NCI-H2171 (cell line): ENCODE measurements at regions not wholly inside any gene's neighbourhood (a gene's known extent, or its start where the extent isn't known, plus 50 kb on each side); places are given as distances from the start of the nearest gene placed in this dataset.
"Not testable (repeated sequence)": the region's sequence is repeated elsewhere in the genome, so short reads cannot be mapped to it uniquely, and the experiment has no call there.

ENCODE experiments used
- DNase-seq: peaks from one replicate; lab custom pipeline; 2025; lab: John Stamatoyannopoulos, UW

- no peak for DNase-seq
Observed at GRCh38 chr6:159440911-159441703, 251.9 kb downstream of the SOD2 start.

GRCh38 chr6:159440349-159440748 is 252.7 kb downstream of the SOD2 start:
- DNase-seq = no peak

- no peak for DNase-seq
Observed at GRCh38 chr6:159439651-159440050, 253.4 kb downstream of the SOD2 start.

- DNase-seq = peak; percentile 25
Observed at GRCh38 chr6:159438106-159438505, 254.9 kb downstream of the SOD2 start.

GRCh38 chr6:159436581-159436980 is 256.5 kb downstream of the SOD2 start:
- no peak for DNase-seq

GRCh38 chr6:159435701-159436100 is 257.3 kb downstream of the SOD2 start:
- DNase-seq = no peak

DNA sequence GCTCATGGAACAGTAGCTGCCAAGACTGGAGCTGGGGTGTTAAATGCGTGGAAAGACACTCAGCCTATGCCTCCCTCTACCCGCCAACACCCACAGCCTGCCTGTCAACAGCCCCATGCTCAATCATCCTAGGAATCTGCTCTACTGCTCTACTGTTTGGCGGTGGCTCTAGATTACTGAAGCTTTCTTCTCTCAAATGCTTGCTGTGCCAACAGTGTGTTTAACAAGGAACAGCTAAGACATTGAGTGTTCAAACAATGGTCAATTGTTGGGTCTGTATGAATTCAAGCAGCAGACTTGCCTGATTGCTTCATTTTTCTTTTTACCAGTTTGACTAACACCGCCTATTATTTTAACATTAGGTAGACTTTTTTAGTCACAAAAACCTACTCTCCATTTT is 258.6 kb downstream of the SOD2 start:
- DNase-seq = no peak

DNA sequence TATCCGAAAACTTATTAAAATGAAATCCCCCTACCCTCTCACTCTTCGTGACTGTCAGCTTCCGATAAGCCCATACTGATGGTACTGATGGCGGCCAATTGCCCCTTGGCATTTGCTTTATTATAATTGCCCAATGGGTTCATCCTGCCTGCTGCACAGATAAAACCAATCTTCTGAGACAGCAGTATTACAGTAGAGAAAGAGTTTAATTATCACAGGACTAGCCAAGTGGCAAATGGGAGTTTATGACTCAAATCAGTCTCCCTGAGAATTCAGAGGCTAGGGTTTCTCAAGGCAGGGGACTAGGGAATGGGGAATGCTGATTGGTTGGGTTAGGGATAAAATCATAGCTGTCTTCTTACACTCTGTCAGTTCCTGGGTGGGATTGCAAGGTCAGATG is 259.5 kb downstream of the SOD2 start:
- no peak for DNase-seq

DNA sequence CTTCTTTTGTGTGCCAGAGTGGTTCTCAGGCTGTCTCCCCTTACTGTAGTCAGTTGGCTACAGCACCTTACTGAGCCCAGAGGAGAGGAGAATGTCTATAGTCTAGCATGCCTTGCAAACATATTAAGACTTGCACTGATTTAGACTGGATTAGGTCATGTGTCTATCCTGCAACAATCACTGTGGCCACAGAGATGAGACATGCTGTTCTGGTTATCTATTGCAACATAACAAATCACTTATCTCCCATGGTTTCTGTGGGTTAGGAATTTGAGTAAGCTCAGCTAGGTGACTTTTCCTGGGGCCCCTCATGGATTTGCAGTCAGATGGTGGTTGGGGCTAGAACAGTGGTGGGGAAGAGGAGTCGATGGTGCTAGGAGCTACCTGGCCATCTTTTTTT is 261.3 kb downstream of the SOD2 start:
- no peak for DNase-seq

- no peak for DNase-seq
Observed at GRCh38 chr6:159430323-159430722, 261.1 kb downstream of the FNDC1 start.

DNA sequence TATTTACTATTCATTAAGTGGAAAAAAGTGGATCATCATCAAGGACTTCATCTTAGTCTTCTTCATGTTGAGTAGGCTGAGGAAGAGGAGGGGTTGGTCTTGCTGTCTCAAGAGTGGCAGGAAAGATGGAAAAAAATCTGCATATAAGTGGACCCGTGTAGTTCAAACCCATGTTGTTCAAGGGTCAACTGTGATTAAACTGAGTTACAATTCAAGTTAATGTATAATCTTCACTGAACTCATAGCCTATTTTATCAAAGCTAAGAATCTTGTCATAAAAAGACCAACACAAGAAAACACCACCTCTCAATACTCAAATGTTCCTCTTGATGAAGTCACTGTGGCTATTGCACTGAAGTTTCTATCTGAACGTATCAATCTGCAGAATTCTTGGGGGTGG is 260.2 kb downstream of the FNDC1 start:
- no peak for DNase-seq

- no peak for DNase-seq
Observed at GRCh38 chr6:159427771-159428170, 258.6 kb downstream of the FNDC1 start.

GRCh38 chr6:159427335-159427734 is 258.1 kb downstream of the FNDC1 start:
- no peak for DNase-seq

- no peak for DNase-seq
Observed at GRCh38 chr6:159425421-159425820, 256.2 kb downstream of the FNDC1 start.

DNA sequence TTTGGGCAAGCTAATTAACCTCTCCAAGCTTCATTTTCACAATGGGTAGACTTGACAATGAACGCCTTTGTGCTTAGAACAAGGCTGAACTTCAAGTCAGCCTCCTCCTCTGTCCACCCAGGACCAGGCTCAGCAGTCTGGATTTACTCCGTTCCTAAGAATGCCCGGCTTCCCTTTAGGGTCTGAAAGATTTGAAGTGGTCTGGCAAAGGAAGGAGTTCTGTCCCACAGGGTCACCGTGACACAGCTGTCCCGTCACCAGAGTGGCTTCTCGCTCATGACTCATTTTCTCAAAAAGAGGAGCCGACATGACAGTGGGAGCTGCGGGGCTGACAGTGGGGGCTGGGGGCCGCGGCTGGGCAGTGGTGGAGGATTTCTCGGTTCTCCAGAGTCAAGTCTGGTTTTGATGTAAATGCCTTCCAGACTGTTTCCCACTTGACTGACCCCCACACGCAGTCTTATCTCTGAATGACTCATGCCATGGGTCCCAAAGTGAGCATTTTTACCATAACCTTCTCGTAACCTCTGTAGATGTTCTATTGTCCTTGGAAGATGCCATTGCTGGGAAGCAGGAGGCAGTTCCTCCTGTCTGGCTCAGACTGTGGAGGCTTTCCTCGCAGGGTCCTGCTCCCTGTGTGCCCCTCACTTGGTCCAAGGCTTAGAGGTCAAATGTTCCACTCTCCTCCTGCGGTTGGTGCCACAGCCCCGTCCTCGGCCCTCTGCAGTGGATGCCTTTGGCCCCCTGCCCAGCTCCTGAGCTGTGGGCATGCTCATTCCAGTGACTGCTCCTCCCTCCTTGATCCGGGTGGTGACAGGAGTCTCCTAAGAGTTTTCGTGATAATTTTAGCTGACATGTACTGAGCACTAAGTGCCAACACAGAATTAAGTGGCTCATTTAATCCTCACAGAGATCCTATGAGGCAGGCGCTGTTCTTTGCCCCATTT is 253.1 kb downstream of the FNDC1 start:
- DNase-seq = no peak

- no peak for DNase-seq
Observed at GRCh38 chr6:159421586-159421985, 252.4 kb downstream of the FNDC1 start.

DNA sequence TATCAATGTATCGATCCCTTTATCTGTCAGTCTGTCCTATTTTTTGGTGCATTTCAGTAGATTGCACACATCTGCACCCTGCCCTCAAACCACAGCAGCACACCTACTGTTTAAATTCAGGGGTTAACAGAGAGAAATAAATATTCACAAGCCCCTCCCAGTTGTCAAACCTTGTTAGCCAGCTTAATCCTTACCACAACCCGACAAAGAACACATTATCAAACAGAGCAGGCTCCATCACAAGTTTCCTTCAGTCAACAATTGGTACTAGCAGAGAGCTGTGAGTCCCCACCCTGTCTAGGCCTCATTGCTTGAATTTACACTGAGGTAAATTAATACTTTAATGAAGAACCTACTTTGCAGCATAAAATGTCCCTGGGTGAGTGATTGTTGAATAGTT is 249.8 kb downstream of the FNDC1 start:
- no peak for DNase-seq

DNA sequence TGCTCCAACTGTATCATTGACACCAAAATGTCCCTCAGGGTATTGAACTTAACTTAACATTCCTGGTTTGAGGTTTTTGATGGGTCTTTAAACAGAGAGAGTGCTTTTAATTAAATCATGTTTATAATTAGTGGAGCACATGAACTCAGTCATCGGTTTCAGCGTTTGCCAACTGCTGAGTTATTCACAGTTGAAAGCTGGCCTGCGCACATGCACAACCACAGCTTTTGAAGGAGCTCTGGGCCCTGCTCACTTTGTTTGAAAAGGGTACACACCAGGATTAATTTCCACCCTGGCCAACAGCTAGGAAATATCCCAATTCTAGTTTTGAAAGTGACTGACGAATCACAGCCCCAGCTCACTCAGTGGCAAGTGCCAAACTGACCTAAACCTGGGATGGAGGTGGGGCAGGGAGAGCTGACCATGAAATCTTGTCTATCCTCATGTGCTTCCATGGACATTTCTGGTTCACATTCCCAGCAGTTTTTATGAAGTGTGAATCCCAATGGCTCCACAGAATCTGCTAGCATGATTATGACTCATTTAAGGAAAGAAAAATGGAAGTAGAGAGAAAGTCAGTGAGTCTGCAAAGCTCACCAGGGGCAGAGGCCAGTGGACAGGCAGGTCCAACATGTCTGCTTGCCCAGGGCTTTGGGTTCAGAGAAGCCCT is 247.8 kb downstream of the FNDC1 start:
- DNase-seq = no peak

DNA sequence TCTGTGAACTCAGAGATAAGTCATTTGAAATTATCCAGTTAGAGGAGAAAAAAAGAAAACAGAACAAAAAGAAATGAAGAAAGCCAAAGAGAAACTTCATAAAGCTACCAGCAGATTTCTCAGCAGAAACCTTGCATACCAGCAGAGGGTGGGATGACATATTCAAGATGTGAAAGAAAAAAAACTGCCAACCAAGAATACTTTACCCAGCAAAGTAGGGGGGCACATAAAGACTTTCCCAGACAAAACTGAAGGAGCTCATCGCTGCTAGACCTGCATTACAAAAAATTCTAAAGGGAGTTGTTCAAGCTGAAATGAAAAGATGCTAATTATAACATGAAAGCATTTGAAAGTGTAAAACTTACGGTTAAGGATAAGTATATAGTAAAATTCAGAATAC is 246.3 kb downstream of the FNDC1 start:
- no peak for DNase-seq

DNA sequence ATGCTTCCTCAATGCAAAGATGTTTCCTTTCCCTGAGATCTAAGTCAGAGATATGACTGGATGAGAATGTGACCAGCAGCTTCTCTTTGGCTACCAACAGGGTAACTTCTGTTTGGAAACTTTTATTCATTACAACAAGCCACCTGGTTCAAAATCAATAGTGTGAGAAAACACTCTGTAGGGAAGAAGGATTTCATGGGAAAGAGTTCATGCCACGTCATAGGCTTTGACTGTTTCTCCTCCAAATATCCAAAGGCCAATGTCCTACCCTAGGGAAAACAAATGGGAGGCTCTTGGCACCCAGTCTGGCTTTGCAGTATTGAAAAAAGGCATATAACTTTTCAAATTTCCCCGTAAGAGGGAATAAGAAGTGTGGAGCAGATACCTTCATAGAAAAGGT is 245.5 kb downstream of the FNDC1 start:
- DNase-seq = no peak

GRCh38 chr6:159407211-159407780 is 238.1 kb downstream of the FNDC1 start:
- not testable (repeated sequence) for DNase-seq

DNA sequence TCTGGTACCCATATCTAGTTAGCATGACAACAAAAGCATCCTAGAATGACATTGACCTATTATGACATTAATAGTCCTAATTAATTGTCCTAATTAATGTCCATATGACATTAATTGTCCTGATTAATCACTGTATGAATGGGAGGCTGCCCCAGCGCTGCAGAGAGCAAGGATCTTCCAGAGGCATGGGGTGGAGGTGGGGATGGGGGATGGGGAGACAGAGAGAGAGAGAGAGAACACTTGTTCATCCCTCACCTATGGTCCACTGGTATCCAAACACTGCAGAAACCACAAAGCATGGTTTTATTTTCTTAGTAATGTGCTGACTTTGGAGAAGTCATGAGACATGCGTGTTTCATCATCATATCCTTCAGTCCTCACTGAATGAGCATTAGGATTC is 235.1 kb downstream of the FNDC1 start:
- DNase-seq = no peak
